LNCaP clone FGC (cell line): ENCODE measurements at regions not wholly inside any gene's neighbourhood (a gene's known extent, or its start where the extent isn't known, plus 50 kb on each side); places are given as distances from the start of the nearest gene placed in this dataset.

ENCODE experiments used
- DNase-seq: peaks from one replicate; pipeline ENCODE4 v3.0.0-alpha.2; 2011; ENCODE audit warnings: low read depth
- H3K4me3 ChIP-seq: 2 replicates; pipeline ENCODE4 v1.5.1; 2011; ENCODE audit warnings: mild to moderate bottlenecking, low read depth, low read length, control low read depth
- CTCF ChIP-seq: IDR thresholded peaks from 2 replicates; pipeline ENCODE4 v1.5.1; 2012; ENCODE audit warnings: mild to moderate bottlenecking; ENCODE audit not compliant: control insufficient read depth, insufficient read depth; ENCODE audit errors: extremely low read depth

GRCh38 chr9:683509-684021 lies 157.9 kb upstream of the DMRT1 start:
- no peak for TF ChIP-seq CTCF
- no peak for DNase-seq
- no peak overlapping the region for H3K4me3 ChIP-seq

- DNase-seq, result no peak
- H3K4me3 ChIP-seq, result no peak overlapping the region
- no peak for TF ChIP-seq CTCF
These were observed 157.2 kb upstream of the DMRT1 start for GRCh38 chr9:684054-684890.

- DNase-seq, result no peak
- H3K4me3 ChIP-seq, result no peak overlapping the region
- TF ChIP-seq CTCF, result no peak
These were observed 156.6 kb upstream of the DMRT1 start for GRCh38 chr9:684941-685340.

GRCh38 chr9:686321-686813 lies 155.1 kb upstream of the DMRT1 start:
- TF ChIP-seq CTCF, result no peak
- no peak for DNase-seq
- no peak overlapping the region for H3K4me3 ChIP-seq

- no peak for DNase-seq
- no peak overlapping the region for H3K4me3 ChIP-seq
- no peak for TF ChIP-seq CTCF
These were observed 154.3 kb upstream of the DMRT1 start for GRCh38 chr9:687034-687785.

GRCh38 chr9:687994-688393 lies 153.5 kb upstream of the DMRT1 start:
- no peak for DNase-seq

More at GRCh38 chr9:687994-688393, 153.5 kb upstream of the DMRT1 start:
- no peak for TF ChIP-seq CTCF
- H3K4me3 ChIP-seq, result no peak overlapping the region
